HG03025 (cell line): ENCODE measurements at regions not wholly inside any gene's neighbourhood (a gene's known extent, or its start where the extent isn't known, plus 50 kb on each side); places are given as distances from the start of the nearest gene placed in this dataset.

Experiments
- ATAC-seq: cut with Tn5 transposase; IDR thresholded peaks from one replicate; pipeline ENCODE4 v1.9.1; 2021; ENCODE audit warnings: mild to moderate bottlenecking, moderate library complexity; ENCODE audit not compliant: unreplicated experiment, low FRiP score

- no peak for ATAC-seq
Measured at GRCh38 chr5:74303578-74303977, 336.9 kb downstream of the ENC1 start.

GRCh38 chr5:74301576-74301975 is 339.0 kb downstream of the ENC1 start:
- ATAC-seq = no peak

- no peak for ATAC-seq
Measured at GRCh38 chr5:74300808-74301389, 339.6 kb downstream of the ENC1 start.

- no peak for ATAC-seq
Measured at GRCh38 chr5:74299833-74300232, 340.7 kb downstream of the ENC1 start.

- no peak for ATAC-seq
Measured at GRCh38 chr5:74296685-74297408, 343.7 kb downstream of the ENC1 start.

- ATAC-seq = no peak
Measured at GRCh38 chr5:74295676-74296075, 344.9 kb downstream of the ENC1 start.

GRCh38 chr5:74295141-74295540 is 345.4 kb downstream of the ENC1 start:
- ATAC-seq = no peak

- peak; percentile 67 for ATAC-seq
Measured at GRCh38 chr5:74294231-74294705, 346.3 kb downstream of the ENC1 start.

GRCh38 chr5:74293182-74293581 is 347.3 kb downstream of the ENC1 start:
- no peak for ATAC-seq

GRCh38 chr5:74290634-74291241 is 349.8 kb downstream of the ENC1 start:
- no peak for ATAC-seq

GRCh38 chr5:74289691-74290090 is 350.8 kb downstream of the ENC1 start:
- no peak for ATAC-seq

GRCh38 chr5:74289238-74289637 is 351.3 kb downstream of the ENC1 start:
- ATAC-seq = no peak

GRCh38 chr5:74288448-74289108 is 351.9 kb downstream of the ENC1 start:
- ATAC-seq = no peak

- no peak for ATAC-seq
Measured at GRCh38 chr5:74288038-74288437, 352.5 kb downstream of the ENC1 start.

GRCh38 chr5:74286734-74287695 is 353.5 kb downstream of the ENC1 start:
- no peak for ATAC-seq

GRCh38 chr5:74285675-74286280 is 354.8 kb downstream of the ENC1 start:
- ATAC-seq = no peak

- ATAC-seq = no peak
Measured at GRCh38 chr5:74282490-74282889, 358.0 kb downstream of the ENC1 start.

- no peak for ATAC-seq
Measured at GRCh38 chr5:74281166-74281565, 359.4 kb downstream of the ENC1 start.

- ATAC-seq = no peak
Measured at GRCh38 chr5:74280306-74280705, 360.2 kb downstream of the ENC1 start.

GRCh38 chr5:74279244-74279643 is 361.3 kb downstream of the ENC1 start:
- no peak for ATAC-seq
